Esophagus mucosa (tissue), 1 donor: ENCODE measurements at regions not wholly inside any gene's neighbourhood (a gene's known extent, or its start where the extent isn't known, plus 50 kb on each side); places are given as distances from the start of the nearest gene placed in this dataset.

Experiments used
- ATAC-seq: fragments of 200-7000 bp; cut with Tn5 transposase; one replicate; pipeline ENCODE4 v1.9.1; 2020
- donor health status: DM: yes; HTN: yes; CAD: no.

- ATAC-seq, result peak; percentile 29
Observed at GRCh38 chr13:80399340-80400163, 58.6 kb upstream of the SPRY2 start.
